Fibroblast of lung (primary cell): ENCODE measurements at regions not wholly inside any gene's neighbourhood (a gene's known extent, or its start where the extent isn't known, plus 50 kb on each side); places are given as distances from the start of the nearest gene placed in this dataset.

Experiments
- DNase-seq, 2 donors: peaks; one replicate each; pipeline versions ENCODE4 v3.0.0 to v3.0.0-alpha.2; 2010; ENCODE audit warnings: low read depth in 2 of 2
- H2AFZ ChIP-seq: 2 replicates; pipeline ENCODE4 v1.5.1; 2012; ENCODE audit warnings: low read length, control low read depth, inconsistent platforms
- H3K27ac ChIP-seq: 2 replicates; pipeline ENCODE4 v1.5.1; 2011; ENCODE audit warnings: low read length, control low read depth; ENCODE audit not compliant: insufficient read depth
- H3K27me3 ChIP-seq: 2 replicates; pipeline ENCODE4 v1.5.1; 2011; ENCODE audit warnings: mild to moderate bottlenecking, low read length; ENCODE audit not compliant: control insufficient read depth, insufficient read depth
- H3K36me3 ChIP-seq: 2 replicates; pipeline ENCODE4 v1.5.1; 2011; ENCODE audit warnings: low read length; ENCODE audit not compliant: control insufficient read depth, insufficient read depth
- H3K4me1 ChIP-seq: 2 replicates; pipeline ENCODE4 v1.5.1; 2011; ENCODE audit warnings: low read length; ENCODE audit not compliant: control insufficient read depth, insufficient read depth; ENCODE audit errors: extremely low read depth
- H3K4me2 ChIP-seq: 2 replicates; pipeline ENCODE4 v1.5.1; 2011; ENCODE audit warnings: low read length, control low read depth; ENCODE audit not compliant: insufficient read depth; ENCODE audit errors: extremely low read depth
- H3K4me3 ChIP-seq, 4 experiments: fragments of 200-600 bp in 1 of 4; sonication (generic) in 1 of 4; replicated peaks in 1 of 4; 2 replicates each; pipeline ENCODE4 v1.5.1; 2011 to 2016; ENCODE audit warnings: low read length in 4 of 4, low read depth in 3 of 4, mild to moderate bottlenecking in 3 of 4, control low read depth in 2 of 4, inconsistent platforms in 1 of 4, mixed read lengths in 1 of 4; ENCODE audit not compliant: insufficient read depth in 1 of 4; ENCODE audit errors: control extremely low read depth in 1 of 4
- H3K79me2 ChIP-seq: 2 replicates; pipeline ENCODE4 v1.5.1; 2012; ENCODE audit warnings: mild to moderate bottlenecking, low read length, inconsistent platforms; ENCODE audit not compliant: control insufficient read depth, insufficient read depth
- H3K9ac ChIP-seq: 2 replicates; pipeline ENCODE4 v1.5.1; 2011; ENCODE audit warnings: mild to moderate bottlenecking, low read length, control low read depth; ENCODE audit not compliant: insufficient read depth
- H3K9me3 ChIP-seq: 2 replicates; pipeline ENCODE4 v1.5.1; 2012; ENCODE audit warnings: low read depth, low read length; ENCODE audit not compliant: control insufficient read depth, insufficient read depth
- H4K20me1 ChIP-seq: 2 replicates; pipeline ENCODE4 v1.5.1; 2011; ENCODE audit warnings: low read length; ENCODE audit not compliant: control insufficient read depth, insufficient read depth; ENCODE audit errors: extremely low read depth
- CTCF ChIP-seq, 2 donors: IDR thresholded peaks in 1 of 2; conservative IDR thresholded peaks in 1 of 2; 1 replicate in 1 of 2; 2 replicates in 1 of 2; pipeline ENCODE4 v1.5.1; 2011 to 2012; ENCODE audit warnings: low read length in 2 of 2, control low read depth in 1 of 2, inconsistent platforms in 1 of 2, low read depth in 1 of 2, mild to moderate bottlenecking in 1 of 2
- EZH2 ChIP-seq: IDR thresholded peaks from 2 replicates; pipeline ENCODE4 v1.5.1; 2012; ENCODE audit warnings: low read length, control low read depth, mild to moderate bottlenecking; ENCODE audit errors: missing control alignments

GRCh38 chr20:36102809-36103596, 51.5 kb upstream of the EPB41L1 start:
- Histone ChIP-seq H4K20me1 (no peaks in the 10 kb centered on the region), H3K4me2 (no peak overlapping the region), H3K9ac (no peak overlapping the region), H3K27me3 (no peaks in the 10 kb centered on the region), H3K4me3 (no peak overlapping the region), H2AFZ (no peak overlapping the region), H3K27ac (no peak overlapping the region), H3K9me3 (no peaks in the 10 kb centered on the region), H3K36me3 (no peaks in the 10 kb centered on the region), H3K79me2 (no peaks in the 10 kb centered on the region), H3K4me1 (peaks cover 3% of the 10 kb centered on the region)
- TF ChIP-seq CTCF (conservative IDR thresholded peaks at IDR 0.05 in 1 of 2, IDR thresholded peaks at IDR 0.05 in 1 of 2; ENCODE audit: low read depth in 1 of 2, low read length in 2 of 2) (no peak), EZH2 (no peak)
- DNase-seq = no peak

- H3K9me3 ChIP-seq = no peaks in the 10 kb centered on the region
- no peak overlapping the region for H2AFZ ChIP-seq
- no peak overlapping the region for H3K27ac ChIP-seq
- no peak for TF ChIP-seq CTCF (conservative IDR thresholded peaks at IDR 0.05 in 1 of 2, IDR thresholded peaks at IDR 0.05 in 1 of 2; ENCODE audit: low read depth in 1 of 2, low read length in 2 of 2)
- TF ChIP-seq EZH2 = no peak
- H3K27me3 ChIP-seq = no peaks in the 10 kb centered on the region
- H4K20me1 ChIP-seq = no peaks in the 10 kb centered on the region
- no peak overlapping the region for H3K9ac ChIP-seq
- H3K4me3 ChIP-seq = no peak overlapping the region
- H3K36me3 ChIP-seq = no peaks in the 10 kb centered on the region
- DNase-seq = no peak
- no peak overlapping the region for H3K4me2 ChIP-seq
- no peaks in the 10 kb centered on the region for H3K4me1 ChIP-seq
- H3K79me2 ChIP-seq = no peaks in the 10 kb centered on the region
Measured at GRCh38 chr20:36104244-36104643, 50.3 kb upstream of the EPB41L1 start.
